ENCODE measurements at regions not wholly inside any gene's neighbourhood (a gene's known extent, or its start where the extent isn't known, plus 50 kb on each side); places are given as distances from the start of the nearest gene placed in this dataset.

DNA sequence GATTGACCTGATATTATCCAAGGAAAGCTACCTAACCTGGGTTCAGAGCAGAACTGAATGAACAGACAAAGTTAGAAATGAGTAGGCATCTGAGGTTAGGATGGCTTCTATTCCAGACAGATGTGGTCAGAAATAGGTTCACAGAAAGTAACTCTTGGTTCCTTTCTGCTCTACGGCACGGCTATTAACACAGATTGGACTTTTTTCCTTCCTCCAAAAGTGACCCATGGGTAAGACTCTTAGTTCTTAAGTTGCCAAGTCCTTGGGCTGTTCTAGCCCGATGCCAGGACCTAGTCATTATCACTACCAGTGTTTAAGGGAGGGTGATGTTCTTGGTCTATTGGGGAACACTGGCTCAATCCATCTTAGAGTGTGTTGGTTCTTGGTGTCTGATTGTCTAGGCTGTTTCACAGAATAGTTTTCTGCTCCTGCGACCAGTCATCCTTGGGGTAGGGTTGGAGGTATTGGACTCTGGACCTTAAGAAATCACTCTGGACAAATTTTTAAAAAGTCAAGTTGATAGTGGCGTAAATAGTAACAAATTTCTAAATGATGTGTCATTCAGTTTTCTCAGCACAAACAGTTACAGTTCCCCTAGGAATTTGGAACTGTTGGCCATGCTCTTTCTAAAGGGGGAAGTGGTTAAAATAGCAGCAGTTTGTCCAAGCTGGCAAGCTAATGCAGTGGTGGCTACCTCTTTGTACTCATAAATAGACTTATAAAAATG is 60.1 kb upstream of the MYCBP2 start:
- DNase-seq (no peak), ATAC-seq (replicated peaks in 1 of 2) (peak; percentile 41 to 54)
- H3K4me1 Mint-ChIP-seq (ENCODE audit: low read depth): peaks cover 24% of the 10 kb centered on the region
- no peak overlapping the region for H3K27ac Mint-ChIP-seq
- no peak overlapping the region for H3K4me3 Mint-ChIP-seq
- H3K36me3 Mint-ChIP-seq (ENCODE audit: insufficient read depth in 2 of 2): no peaks in the 10 kb centered on the region
- peaks cover 8% of the 10 kb centered on the region for H3K27me3 Mint-ChIP-seq (ENCODE audit: low read depth)
- H3K9me3 Mint-ChIP-seq: no peaks in the 10 kb centered on the region

DNA sequence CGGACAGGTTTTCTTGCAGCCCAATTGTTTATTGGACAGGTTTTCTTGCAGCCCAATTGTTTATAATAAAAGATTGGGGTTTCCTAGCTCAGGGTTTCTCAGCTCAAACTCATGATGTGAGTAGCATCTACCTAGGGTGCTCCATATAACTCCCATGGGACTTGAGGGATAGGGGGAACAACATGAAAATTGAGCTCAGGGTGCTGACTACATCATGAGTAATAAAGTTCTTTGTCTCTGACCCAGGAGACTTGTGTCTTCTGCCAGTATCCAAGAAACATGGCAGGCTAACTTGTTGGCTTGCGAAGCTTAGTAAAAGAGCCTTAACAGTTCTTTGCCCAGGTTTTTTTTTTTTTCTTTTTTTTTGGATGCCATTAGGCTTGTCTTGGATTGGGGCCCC is 59.2 kb upstream of the MYCBP2 start:
- no peak overlapping the region for H3K27ac Mint-ChIP-seq
- H3K4me1 Mint-ChIP-seq (ENCODE audit: low read depth): peaks cover 24% of the 10 kb centered on the region
- H3K9me3 Mint-ChIP-seq: no peaks in the 10 kb centered on the region
- no peak for ATAC-seq (replicated peaks in 1 of 2)
- H3K27me3 Mint-ChIP-seq (ENCODE audit: low read depth): peaks cover 8% of the 10 kb centered on the region
- no peak for DNase-seq
- H3K36me3 Mint-ChIP-seq (ENCODE audit: insufficient read depth in 2 of 2): no peaks in the 10 kb centered on the region
- H3K4me3 Mint-ChIP-seq: no peak overlapping the region

DNA sequence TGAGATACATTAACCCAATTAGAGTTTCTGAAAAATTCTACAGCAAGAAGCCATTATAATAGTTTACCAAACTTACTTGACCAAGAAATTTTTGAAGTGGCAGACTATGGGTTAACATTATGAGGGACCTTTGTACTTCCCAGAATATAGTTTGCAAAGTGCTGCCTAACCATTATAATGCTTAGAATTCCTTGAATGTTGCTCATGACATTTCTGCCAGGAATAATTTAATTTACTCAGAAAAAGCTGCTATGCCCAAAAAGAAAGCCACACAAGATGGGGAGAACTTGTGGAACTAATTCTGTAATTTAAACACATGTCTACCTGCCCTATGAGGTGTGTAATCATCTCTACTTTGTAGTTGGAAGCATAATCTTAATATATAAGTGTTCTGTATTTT is 58.1 kb upstream of the MYCBP2 start:
- peaks cover 8% of the 10 kb centered on the region for H3K27me3 Mint-ChIP-seq (ENCODE audit: low read depth)
- no peaks in the 10 kb centered on the region for H3K36me3 Mint-ChIP-seq (ENCODE audit: insufficient read depth in 2 of 2)
- H3K9me3 Mint-ChIP-seq: no peaks in the 10 kb centered on the region
- peaks cover 23% of the 10 kb centered on the region for H3K4me1 Mint-ChIP-seq (ENCODE audit: low read depth)
- no peak overlapping the region for H3K27ac Mint-ChIP-seq
- no peak for ATAC-seq (replicated peaks in 1 of 2)
- H3K4me3 Mint-ChIP-seq: no peak overlapping the region
- DNase-seq: no peak

DNA sequence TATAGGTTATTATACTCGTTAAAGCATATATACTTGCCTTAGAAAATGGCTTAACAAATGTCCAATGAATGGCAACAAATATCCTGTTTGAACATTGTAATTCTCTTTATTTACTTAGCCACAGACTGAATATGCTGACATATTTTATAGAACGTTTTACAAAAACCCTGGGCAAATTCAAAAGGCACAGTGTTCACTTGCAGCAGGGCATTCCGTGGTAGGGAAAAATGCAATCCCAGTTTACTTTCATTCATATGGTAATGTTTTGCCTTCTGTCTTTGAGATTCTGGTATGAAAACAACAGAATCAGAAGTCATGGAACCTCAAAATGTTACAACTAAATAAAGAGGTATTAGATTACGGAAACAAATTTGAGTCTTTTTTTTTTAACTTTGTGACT is 56.2 kb upstream of the MYCBP2 start:
- no peaks in the 10 kb centered on the region for H3K9me3 Mint-ChIP-seq
- H3K4me3 Mint-ChIP-seq: no peak overlapping the region
- peaks cover 9% of the 10 kb centered on the region for H3K4me1 Mint-ChIP-seq (ENCODE audit: low read depth)
- H3K27me3 Mint-ChIP-seq (ENCODE audit: low read depth): peaks cover 6% of the 10 kb centered on the region
- ATAC-seq (replicated peaks in 1 of 2) (no peak), DNase-seq (no peak)
- H3K27ac Mint-ChIP-seq: no peak overlapping the region
- no peaks in the 10 kb centered on the region for H3K36me3 Mint-ChIP-seq (ENCODE audit: insufficient read depth in 2 of 2)

DNA sequence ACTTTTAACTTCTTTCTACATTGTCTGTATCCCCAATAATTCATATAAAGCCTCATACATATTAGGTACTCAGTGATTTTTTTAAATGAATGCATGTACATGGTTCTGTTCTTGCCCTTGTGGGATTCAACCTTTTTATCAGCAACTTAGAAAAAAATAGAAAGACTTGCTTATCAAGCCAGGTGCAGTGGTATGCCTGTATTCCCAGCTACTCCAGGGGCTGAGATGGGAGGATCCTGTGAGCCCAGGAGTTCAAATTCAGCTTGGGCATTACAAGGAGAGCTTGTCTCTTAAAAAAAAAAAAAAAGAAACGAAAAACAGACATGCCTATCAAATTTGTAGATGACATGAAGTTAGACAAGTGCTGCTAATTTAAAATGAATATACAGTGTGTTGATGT is 54.2 kb upstream of the MYCBP2 start:
- no peaks in the 10 kb centered on the region for H3K27me3 Mint-ChIP-seq (ENCODE audit: low read depth)

DNA sequence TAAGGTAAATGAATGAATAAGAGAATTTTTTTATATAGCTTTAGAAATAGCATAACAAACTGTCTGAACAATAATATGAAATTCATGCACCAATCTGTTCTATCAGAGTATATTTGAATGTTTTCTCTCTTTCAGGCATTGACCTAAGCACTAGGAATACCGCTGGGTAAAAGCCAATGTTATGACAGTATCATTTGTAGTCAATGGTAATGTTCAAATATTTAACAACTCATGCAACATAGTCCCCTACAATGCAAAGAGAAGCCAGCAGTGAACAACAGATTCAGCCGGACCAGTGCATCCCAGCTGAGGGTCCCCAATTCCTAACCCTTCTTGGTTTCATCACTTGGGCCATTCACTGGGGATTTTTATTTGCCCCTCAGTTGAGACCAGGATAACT is 52.6 kb upstream of the MYCBP2 start:
- Mint-ChIP-seq H3K27me3 (ENCODE audit: low read depth) (no peaks in the 10 kb centered on the region), H3K27ac (no peak overlapping the region), H3K4me1 (ENCODE audit: low read depth) (peaks cover 11% of the 10 kb centered on the region), H3K9me3 (no peaks in the 10 kb centered on the region), H3K36me3 (ENCODE audit: insufficient read depth in 2 of 2) (no peaks in the 10 kb centered on the region), H3K4me3 (no peak overlapping the region)
- ATAC-seq (replicated peaks in 1 of 2) (no peak), DNase-seq (no peak)

More for the DNA sequence above, 54.2 kb upstream of the MYCBP2 start:
- ATAC-seq (replicated peaks in 1 of 2): no peak
- no peaks in the 10 kb centered on the region for H3K9me3 Mint-ChIP-seq
- no peaks in the 10 kb centered on the region for H3K36me3 Mint-ChIP-seq (ENCODE audit: insufficient read depth in 2 of 2)
- no peak for DNase-seq
- no peak overlapping the region for H3K27ac Mint-ChIP-seq
- H3K4me3 Mint-ChIP-seq: no peak overlapping the region
- H3K4me1 Mint-ChIP-seq (ENCODE audit: low read depth): no peaks in the 10 kb centered on the region

DNA sequence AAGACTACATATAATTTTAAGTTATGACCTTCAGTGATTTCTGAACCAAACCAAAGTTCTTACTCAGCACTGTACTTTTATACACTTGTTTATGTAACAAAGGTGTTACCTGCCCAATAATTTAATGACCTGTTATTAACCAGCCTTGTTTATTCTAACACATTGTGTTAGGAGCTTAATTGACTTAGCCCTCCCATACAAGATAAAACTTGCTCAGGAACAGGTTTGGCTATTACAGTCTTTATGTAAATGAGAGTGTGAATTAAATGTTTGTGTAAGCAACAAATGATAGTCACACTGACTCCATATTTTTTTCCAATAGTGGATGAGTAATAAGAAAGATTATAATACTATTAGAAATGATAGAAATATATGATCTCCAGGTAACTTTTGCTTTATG is 51.8 kb upstream of the MYCBP2 start:
- no peak for ATAC-seq (replicated peaks in 1 of 2)
- H3K27me3 Mint-ChIP-seq (ENCODE audit: low read depth): no peaks in the 10 kb centered on the region
- no peak overlapping the region for H3K27ac Mint-ChIP-seq
- H3K36me3 Mint-ChIP-seq (ENCODE audit: insufficient read depth in 2 of 2): no peaks in the 10 kb centered on the region
- no peak overlapping the region for H3K4me3 Mint-ChIP-seq
- H3K9me3 Mint-ChIP-seq: no peaks in the 10 kb centered on the region
- H3K4me1 Mint-ChIP-seq (ENCODE audit: low read depth): peaks cover 12% of the 10 kb centered on the region
- DNase-seq: no peak

DNA sequence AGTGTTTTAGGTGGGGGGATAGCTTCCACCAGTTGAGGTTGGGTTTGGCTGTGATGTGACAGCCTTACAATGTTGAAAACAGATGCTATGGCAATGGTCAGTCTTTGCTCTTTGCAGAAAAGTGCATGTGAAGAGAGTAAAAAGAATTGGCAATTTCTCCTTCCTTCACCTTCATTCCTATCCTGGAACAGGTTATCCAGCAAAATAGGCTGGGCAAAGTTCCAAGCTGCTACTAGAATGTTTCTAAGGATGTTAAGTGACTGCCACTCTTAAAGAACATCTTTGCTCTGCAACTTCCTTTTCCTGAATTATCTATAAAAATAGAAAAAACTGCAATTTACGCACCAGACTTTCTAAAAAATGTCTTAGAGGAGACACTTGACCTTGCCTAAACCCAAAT is 50.1 kb upstream of the MYCBP2 start:
- Mint-ChIP-seq H3K36me3 (ENCODE audit: insufficient read depth in 2 of 2) (no peaks in the 10 kb centered on the region), H3K4me3 (no peak overlapping the region), H3K9me3 (no peaks in the 10 kb centered on the region), H3K4me1 (ENCODE audit: low read depth) (peaks cover 12% of the 10 kb centered on the region), H3K27ac (no peak overlapping the region), H3K27me3 (ENCODE audit: low read depth) (no peaks in the 10 kb centered on the region)
- no peak for ATAC-seq (replicated peaks in 1 of 2)
- no peak for DNase-seq

Data from activated T-cell treated with anti-CD3 and anti-CD28 coated beads, Interleukin-2, amount 50 U/mL, for 72 hours (primary cell).